Fibroblast of lung (primary cell): ENCODE measurements at regions not wholly inside any gene's neighbourhood (a gene's known extent, or its start where the extent isn't known, plus 50 kb on each side); places are given as distances from the start of the nearest gene placed in this dataset.

Experiments
- DNase-seq, 2 donors: peaks; one replicate each; pipeline versions ENCODE4 v3.0.0 to v3.0.0-alpha.2; 2010; ENCODE audit warnings: low read depth in 2 of 2
- H2AFZ ChIP-seq: 2 replicates; pipeline ENCODE4 v1.5.1; 2012; ENCODE audit warnings: low read length, control low read depth, inconsistent platforms
- H3K27ac ChIP-seq: 2 replicates; pipeline ENCODE4 v1.5.1; 2011; ENCODE audit warnings: low read length, control low read depth; ENCODE audit not compliant: insufficient read depth
- H3K27me3 ChIP-seq: 2 replicates; pipeline ENCODE4 v1.5.1; 2011; ENCODE audit warnings: mild to moderate bottlenecking, low read length; ENCODE audit not compliant: control insufficient read depth, insufficient read depth
- H3K36me3 ChIP-seq: 2 replicates; pipeline ENCODE4 v1.5.1; 2011; ENCODE audit warnings: low read length; ENCODE audit not compliant: control insufficient read depth, insufficient read depth
- H3K4me1 ChIP-seq: 2 replicates; pipeline ENCODE4 v1.5.1; 2011; ENCODE audit warnings: low read length; ENCODE audit not compliant: control insufficient read depth, insufficient read depth; ENCODE audit errors: extremely low read depth
- H3K4me2 ChIP-seq: 2 replicates; pipeline ENCODE4 v1.5.1; 2011; ENCODE audit warnings: low read length, control low read depth; ENCODE audit not compliant: insufficient read depth; ENCODE audit errors: extremely low read depth
- H3K4me3 ChIP-seq, 4 experiments: fragments of 200-600 bp in 1 of 4; sonication (generic) in 1 of 4; replicated peaks in 1 of 4; 2 replicates each; pipeline ENCODE4 v1.5.1; 2011 to 2016; ENCODE audit warnings: low read length in 4 of 4, low read depth in 3 of 4, mild to moderate bottlenecking in 3 of 4, control low read depth in 2 of 4, inconsistent platforms in 1 of 4, mixed read lengths in 1 of 4; ENCODE audit not compliant: insufficient read depth in 1 of 4; ENCODE audit errors: control extremely low read depth in 1 of 4
- H3K79me2 ChIP-seq: 2 replicates; pipeline ENCODE4 v1.5.1; 2012; ENCODE audit warnings: mild to moderate bottlenecking, low read length, inconsistent platforms; ENCODE audit not compliant: control insufficient read depth, insufficient read depth
- H3K9ac ChIP-seq: 2 replicates; pipeline ENCODE4 v1.5.1; 2011; ENCODE audit warnings: mild to moderate bottlenecking, low read length, control low read depth; ENCODE audit not compliant: insufficient read depth
- H3K9me3 ChIP-seq: 2 replicates; pipeline ENCODE4 v1.5.1; 2012; ENCODE audit warnings: low read depth, low read length; ENCODE audit not compliant: control insufficient read depth, insufficient read depth
- H4K20me1 ChIP-seq: 2 replicates; pipeline ENCODE4 v1.5.1; 2011; ENCODE audit warnings: low read length; ENCODE audit not compliant: control insufficient read depth, insufficient read depth; ENCODE audit errors: extremely low read depth
- EZH2 ChIP-seq: IDR thresholded peaks from 2 replicates; pipeline ENCODE4 v1.5.1; 2012; ENCODE audit warnings: low read length, control low read depth, mild to moderate bottlenecking; ENCODE audit errors: missing control alignments
- TF ChIP-seq, protein P1 (sequence below), 2 donors: IDR thresholded peaks in 1 of 2; conservative IDR thresholded peaks in 1 of 2; 1 replicate in 1 of 2; 2 replicates in 1 of 2; pipeline ENCODE4 v1.5.1; 2011 to 2012; ENCODE audit warnings: low read length in 2 of 2, control low read depth in 1 of 2, inconsistent platforms in 1 of 2, low read depth in 1 of 2, mild to moderate bottlenecking in 1 of 2

DNA sequence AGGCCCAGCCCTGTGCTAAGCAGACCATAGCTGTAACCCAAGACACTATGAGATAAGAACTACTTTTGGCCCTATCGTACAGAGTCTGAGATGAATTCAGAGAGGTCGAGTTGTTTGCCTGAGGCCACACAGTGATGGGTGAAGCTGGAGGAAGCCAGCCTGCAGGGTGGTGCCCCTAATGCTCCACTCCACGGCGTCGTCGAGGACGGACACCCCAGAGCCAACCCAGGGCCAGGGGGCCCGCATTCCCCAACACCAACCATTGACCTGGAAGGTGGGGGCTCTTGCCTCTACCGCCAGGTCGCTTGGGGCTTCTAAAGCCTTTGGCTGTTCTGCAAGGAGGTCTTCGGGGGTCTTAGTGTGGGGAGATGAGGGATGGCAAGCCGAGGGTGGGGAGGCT, 84.1 kb downstream of the IRF8 start:
- H3K4me1 ChIP-seq: no peaks in the 10 kb centered on the region
- no peaks in the 10 kb centered on the region for H3K79me2 ChIP-seq
- H3K36me3 ChIP-seq: no peaks in the 10 kb centered on the region
- H3K4me3 ChIP-seq: no peak overlapping the region
- H3K9ac ChIP-seq: no peak overlapping the region
- DNase-seq: no peak
- H4K20me1 ChIP-seq: peaks cover 2% of the 10 kb centered on the region
- H3K27ac ChIP-seq: no peak overlapping the region
- TF ChIP-seq, protein P1, sequence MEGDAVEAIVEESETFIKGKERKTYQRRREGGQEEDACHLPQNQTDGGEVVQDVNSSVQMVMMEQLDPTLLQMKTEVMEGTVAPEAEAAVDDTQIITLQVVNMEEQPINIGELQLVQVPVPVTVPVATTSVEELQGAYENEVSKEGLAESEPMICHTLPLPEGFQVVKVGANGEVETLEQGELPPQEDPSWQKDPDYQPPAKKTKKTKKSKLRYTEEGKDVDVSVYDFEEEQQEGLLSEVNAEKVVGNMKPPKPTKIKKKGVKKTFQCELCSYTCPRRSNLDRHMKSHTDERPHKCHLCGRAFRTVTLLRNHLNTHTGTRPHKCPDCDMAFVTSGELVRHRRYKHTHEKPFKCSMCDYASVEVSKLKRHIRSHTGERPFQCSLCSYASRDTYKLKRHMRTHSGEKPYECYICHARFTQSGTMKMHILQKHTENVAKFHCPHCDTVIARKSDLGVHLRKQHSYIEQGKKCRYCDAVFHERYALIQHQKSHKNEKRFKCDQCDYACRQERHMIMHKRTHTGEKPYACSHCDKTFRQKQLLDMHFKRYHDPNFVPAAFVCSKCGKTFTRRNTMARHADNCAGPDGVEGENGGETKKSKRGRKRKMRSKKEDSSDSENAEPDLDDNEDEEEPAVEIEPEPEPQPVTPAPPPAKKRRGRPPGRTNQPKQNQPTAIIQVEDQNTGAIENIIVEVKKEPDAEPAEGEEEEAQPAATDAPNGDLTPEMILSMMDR (conservative IDR thresholded peaks at IDR 0.05 in 1 of 2, IDR thresholded peaks at IDR 0.05 in 1 of 2; ENCODE audit: low read depth in 1 of 2, low read length in 2 of 2): no peak
- no peak for TF ChIP-seq EZH2
- H3K4me2 ChIP-seq: no peak overlapping the region
- no peaks in the 10 kb centered on the region for H3K9me3 ChIP-seq
- H3K27me3 ChIP-seq: peaks cover 13% of the 10 kb centered on the region
- H2AFZ ChIP-seq: no peak overlapping the region

DNA sequence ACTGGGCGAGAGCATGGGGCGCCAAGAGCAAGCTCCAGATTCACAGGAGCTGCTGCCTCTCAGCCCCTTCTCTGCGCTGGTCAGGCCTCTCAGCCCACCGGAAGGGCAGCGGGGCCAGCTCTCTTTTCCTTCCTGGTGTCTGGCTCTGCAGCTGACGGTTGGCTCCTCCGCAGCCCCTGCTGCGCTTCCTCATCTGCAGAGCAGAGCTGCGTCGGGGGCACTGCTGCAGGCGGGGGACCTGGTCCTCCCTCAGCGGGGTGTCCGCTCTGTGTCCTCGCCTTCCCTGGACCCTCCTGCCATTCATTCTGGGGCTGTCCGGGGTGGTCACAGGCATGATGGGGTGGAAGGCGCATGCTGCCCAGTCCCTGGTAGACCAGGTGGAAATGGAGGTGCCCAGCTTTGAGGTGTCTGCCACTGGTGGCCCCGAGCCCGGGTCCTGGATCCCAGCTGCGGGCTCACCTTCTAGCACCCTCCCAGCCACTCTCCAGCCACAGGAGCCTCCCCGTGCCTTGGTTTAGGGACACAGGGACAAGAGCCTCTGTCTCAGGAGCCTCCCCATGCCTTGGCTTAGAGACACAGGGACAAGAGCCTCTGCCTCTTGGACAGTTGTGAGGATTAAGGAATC, 84.8 kb downstream of the IRF8 start:
- H3K36me3 ChIP-seq: no peaks in the 10 kb centered on the region
- TF ChIP-seq EZH2: no peak
- TF ChIP-seq, protein P1 (conservative IDR thresholded peaks at IDR 0.05 in 1 of 2, IDR thresholded peaks at IDR 0.05 in 1 of 2; ENCODE audit: low read depth in 1 of 2, low read length in 2 of 2): no peak
- DNase-seq: no peak
- no peak overlapping the region for H3K4me2 ChIP-seq
- H4K20me1 ChIP-seq: no peaks in the 10 kb centered on the region
- no peaks in the 10 kb centered on the region for H3K4me1 ChIP-seq
- no peak overlapping the region for H3K9ac ChIP-seq
- H2AFZ ChIP-seq: no peak overlapping the region
- H3K9me3 ChIP-seq: no peaks in the 10 kb centered on the region
- no peak overlapping the region for H3K4me3 ChIP-seq
- no peak overlapping the region for H3K27ac ChIP-seq
- no peaks in the 10 kb centered on the region for H3K79me2 ChIP-seq
- peaks cover 13% of the 10 kb centered on the region for H3K27me3 ChIP-seq

DNA sequence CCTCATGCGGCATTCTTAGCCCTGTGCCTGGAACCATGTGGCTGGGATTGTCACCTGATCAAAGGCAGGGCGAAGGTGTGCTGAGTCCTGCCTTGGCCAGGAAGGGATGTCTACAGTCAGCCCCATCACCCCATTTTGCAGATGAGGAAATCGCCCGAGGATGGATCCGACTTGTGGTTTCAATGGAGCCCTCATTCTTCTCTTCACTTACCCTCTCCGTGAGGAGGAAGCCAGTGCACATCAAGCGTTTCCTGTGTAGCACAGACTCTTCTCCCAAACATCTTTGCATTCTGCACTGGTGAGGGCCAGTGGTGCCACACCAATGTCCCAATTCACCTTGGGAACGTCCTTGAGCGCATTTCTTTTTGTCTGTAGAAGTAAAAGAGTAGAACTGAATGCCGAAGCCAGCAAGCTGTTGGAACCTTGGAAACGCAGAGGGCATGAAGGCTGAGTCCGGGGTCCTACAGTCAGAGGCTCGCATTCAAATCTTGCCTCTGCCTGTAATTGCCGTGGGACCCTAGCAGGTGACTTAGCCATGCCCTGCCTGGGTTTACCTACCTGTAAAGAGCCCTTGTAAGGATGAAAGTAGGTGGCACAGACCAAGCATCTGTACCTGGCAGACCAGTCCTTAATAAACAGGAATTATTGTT, 85.4 kb downstream of the IRF8 start:
- H3K4me1 ChIP-seq: no peaks in the 10 kb centered on the region
- no peaks in the 10 kb centered on the region for H3K36me3 ChIP-seq
- H3K4me3 ChIP-seq: no peak overlapping the region
- no peaks in the 10 kb centered on the region for H3K9me3 ChIP-seq
- no peak for DNase-seq
- no peak overlapping the region for H3K27ac ChIP-seq
- TF ChIP-seq EZH2: no peak
- TF ChIP-seq, protein P1 (conservative IDR thresholded peaks at IDR 0.05 in 1 of 2, IDR thresholded peaks at IDR 0.05 in 1 of 2; ENCODE audit: low read depth in 1 of 2, low read length in 2 of 2): no peak
- H4K20me1 ChIP-seq: no peaks in the 10 kb centered on the region
- H2AFZ ChIP-seq: no peak overlapping the region
- peaks cover 15% of the 10 kb centered on the region for H3K27me3 ChIP-seq
- H3K4me2 ChIP-seq: no peak overlapping the region
- H3K9ac ChIP-seq: no peak overlapping the region
- no peaks in the 10 kb centered on the region for H3K79me2 ChIP-seq
